ENCODE measurements at regions not wholly inside any gene's neighbourhood (a gene's known extent, or its start where the extent isn't known, plus 50 kb on each side); places are given as distances from the start of the nearest gene placed in this dataset.
"Not testable (repeated sequence)": the region's sequence is repeated elsewhere in the genome, so short reads cannot be mapped to it uniquely, and the experiment has no call there.

- no peak for DNase-seq (ENCODE audit: low read depth)
Observed at GRCh38 chr9:75197561-75197960, 109.2 kb downstream of the OSTF1 start.

DNA sequence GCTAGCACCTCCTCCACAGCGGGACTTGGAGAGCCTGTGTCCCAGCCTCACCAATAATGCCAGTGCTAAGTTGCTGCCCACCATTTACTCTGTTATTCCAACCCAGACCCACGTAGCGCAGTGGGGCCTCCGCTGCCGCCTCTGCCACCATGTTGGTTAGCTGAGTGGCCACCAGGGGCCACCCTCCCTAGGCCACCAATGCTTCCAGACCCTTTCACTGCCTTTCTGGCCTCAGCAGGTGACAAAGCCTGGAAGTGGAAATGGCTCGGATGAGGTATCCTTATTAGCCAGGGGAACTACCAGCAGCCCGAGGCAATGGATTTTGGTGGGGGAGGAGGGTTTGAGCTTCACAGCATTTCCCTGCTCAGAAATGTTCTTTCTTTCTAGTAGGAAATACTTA is 110.1 kb downstream of the OSTF1 start:
- DNase-seq (ENCODE audit: low read depth), result no peak

GRCh38 chr9:75200892-75201470 is 112.7 kb downstream of the OSTF1 start:
- no peak for DNase-seq (ENCODE audit: low read depth)

GRCh38 chr9:75201480-75202209 is 113.3 kb downstream of the OSTF1 start:
- DNase-seq (ENCODE audit: low read depth), result no peak

- DNase-seq (ENCODE audit: low read depth), result not testable (repeated sequence)
Observed at GRCh38 chr9:75207997-75208396, 119.7 kb downstream of the OSTF1 start.

DNA sequence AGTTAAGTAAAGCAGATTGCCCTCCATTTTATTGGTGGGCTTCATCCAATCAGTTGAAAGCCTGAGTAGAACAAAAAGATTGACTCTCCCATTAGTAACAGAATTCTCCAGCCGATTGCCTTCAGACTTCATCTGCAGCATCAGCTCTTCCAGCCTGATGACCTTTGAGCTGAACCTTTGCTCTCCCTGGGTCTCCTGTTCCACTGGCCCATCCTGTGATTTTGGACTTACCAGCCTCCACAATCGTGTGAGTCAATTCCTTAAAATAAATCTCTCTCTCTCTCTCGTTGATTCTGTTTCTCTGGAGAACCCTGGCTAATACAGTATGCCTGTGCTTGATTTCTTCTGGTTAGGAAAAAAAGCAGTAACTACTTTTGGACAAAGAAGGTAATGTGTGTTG is 121.9 kb downstream of the OSTF1 start:
- DNase-seq (ENCODE audit: low read depth), result no peak

DNA sequence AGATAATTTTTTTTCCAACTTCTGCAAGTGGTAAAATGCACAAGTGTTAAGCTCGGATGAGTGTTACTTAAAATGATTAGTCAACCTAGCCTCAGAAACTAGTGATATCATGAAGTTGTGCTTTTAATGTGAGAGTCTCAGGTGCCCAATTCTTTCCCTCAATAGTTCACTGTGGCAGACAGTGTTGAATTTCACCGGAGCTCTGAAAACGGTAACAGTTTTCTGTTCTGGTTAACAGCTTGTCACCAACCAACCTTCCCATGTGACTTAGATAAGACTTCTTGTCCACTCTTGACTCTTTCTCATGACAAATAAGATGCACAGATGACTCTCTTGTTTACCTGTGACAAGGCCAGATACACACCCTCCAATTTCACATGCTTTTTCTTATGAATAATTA is 125.5 kb downstream of the OSTF1 start:
- DNase-seq (ENCODE audit: low read depth), result no peak

GRCh38 chr9:75226403-75227139 is 138.3 kb downstream of the OSTF1 start:
- no peak for DNase-seq (ENCODE audit: low read depth)

DNA sequence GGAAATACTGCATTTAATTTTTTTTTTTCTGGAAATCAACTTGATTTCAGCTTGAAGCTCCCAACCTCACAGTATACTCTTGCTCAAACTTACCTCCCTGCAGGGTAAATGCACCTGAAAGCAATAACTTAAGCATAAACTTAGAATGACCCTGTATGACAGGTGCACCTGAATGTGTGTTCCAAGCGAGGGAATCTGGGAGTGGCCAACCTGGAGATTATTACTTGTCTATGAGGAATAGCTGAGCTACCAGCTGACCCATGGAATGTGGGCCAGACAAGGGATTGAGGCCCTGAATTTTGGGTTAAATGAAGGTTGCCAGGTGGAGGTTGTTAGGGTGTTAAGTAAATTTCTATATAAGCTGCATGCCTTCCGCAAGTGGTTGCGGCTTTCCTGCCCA is 140.6 kb downstream of the OSTF1 start:
- DNase-seq (ENCODE audit: low read depth), result no peak

GRCh38 chr9:75229605-75230332 is 141.5 kb downstream of the OSTF1 start:
- no peak for DNase-seq (ENCODE audit: low read depth)

- no peak for DNase-seq (ENCODE audit: low read depth)
Observed at GRCh38 chr9:75230469-75230868, 142.2 kb downstream of the OSTF1 start.

GRCh38 chr9:75231167-75231566 is 142.9 kb downstream of the OSTF1 start:
- DNase-seq (ENCODE audit: low read depth), result no peak

GRCh38 chr9:75233011-75233410 is 144.7 kb downstream of the OSTF1 start:
- DNase-seq (ENCODE audit: low read depth), result no peak

DNA sequence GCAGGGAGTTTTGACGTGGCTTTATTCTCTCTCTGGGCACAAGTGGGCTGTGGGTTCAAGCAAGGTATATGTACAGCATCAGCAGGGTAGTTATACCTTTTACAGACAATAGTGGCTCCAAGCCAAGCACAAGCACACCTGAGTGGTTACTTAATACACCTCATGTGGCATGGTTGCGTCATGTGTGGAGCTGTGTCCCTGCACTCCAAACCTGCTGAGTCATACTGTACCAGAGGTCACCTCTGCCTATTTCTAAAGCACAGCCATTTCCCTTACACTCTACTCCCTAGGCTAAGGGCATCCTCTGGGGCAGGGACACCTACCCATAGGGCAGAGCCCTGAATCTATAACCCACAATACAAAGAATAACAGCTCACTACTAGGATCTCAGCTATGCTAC is 147.3 kb downstream of the OSTF1 start:
- no peak for DNase-seq (ENCODE audit: low read depth)

GRCh38 chr9:75238311-75238976 is 150.1 kb downstream of the OSTF1 start:
- peak; percentile 7 for DNase-seq (ENCODE audit: low read depth)

- DNase-seq (ENCODE audit: low read depth), result no peak
Observed at GRCh38 chr9:75239176-75239575, 150.9 kb downstream of the OSTF1 start.

- no peak for DNase-seq (ENCODE audit: low read depth)
Observed at GRCh38 chr9:75242426-75242825, 154.1 kb downstream of the OSTF1 start.

DNA sequence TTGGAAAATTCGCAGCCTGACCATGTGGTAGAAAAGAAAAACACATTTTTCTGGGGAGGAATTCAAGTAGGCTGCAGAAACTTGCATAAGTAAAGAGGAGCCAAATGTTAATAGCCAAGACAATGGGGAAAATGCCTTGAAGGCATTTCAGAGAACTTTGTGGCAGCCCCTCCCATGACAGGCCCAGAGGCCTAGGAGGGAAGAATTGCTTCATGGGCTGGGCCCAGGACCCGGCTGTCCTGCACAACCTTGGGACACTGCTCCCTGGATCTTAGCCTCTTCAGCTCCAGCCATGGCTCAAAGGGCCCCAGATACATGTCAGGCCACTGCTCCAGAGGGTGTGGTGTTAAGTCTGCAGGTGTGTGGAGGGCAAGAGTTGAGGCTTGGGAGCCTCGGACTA is 158.6 kb downstream of the OSTF1 start:
- no peak for DNase-seq (ENCODE audit: low read depth)

GRCh38 chr9:75265525-75265972 is 177.2 kb downstream of the OSTF1 start:
- peak; percentile 29 for DNase-seq (ENCODE audit: low read depth)

DNA sequence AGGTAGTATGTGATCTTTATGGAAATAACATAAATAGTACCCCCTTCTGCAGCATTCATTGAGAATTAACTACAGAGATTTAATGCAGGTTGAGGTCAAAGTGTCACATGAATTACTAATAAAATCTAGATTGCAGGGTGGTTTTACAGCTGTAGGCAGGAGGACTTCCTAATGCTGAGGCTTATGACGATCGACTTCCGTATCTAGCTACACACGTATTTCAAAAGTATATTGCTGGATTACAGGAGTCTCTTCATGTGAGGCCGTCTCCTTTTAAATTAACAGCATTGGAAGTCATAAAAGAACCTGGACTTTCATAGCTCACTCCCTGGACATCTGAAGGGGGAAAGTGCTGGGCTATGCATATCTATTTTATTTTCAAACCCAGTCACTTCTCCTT is 180.9 kb downstream of the OSTF1 start:
- no peak for DNase-seq (ENCODE audit: low read depth)

DNA sequence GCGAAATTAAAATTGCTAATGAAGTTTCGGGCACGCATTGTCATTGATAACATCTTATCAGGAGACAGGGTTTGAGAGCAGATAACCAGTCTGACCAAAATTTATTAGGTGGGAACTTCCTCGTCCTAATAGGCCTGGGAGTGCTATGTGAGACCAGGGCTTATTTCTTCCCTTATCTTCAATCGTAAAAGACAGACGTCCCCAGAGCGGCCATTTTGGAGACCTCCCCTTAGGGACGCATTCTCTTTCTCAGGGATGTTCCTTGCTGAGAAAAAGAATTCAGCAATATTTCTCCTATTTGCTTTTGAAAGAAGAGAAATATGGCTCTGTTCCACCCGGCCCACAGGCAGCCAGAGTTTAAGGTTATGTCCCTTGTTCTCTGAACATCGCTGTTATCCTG is 184.7 kb downstream of the OSTF1 start:
- not testable (repeated sequence) for DNase-seq (ENCODE audit: low read depth)

GRCh38 chr9:75274781-75275180 is 186.5 kb downstream of the OSTF1 start:
- no peak for DNase-seq (ENCODE audit: low read depth)

Data from stimulated activated CD4-positive, alpha-beta T cell treated with anti-CD3 and anti-CD28 coated beads, Interleukin-2, amount 100 ng/mL, for 4 hours (primary cell).